AG04450 (cell line): ENCODE measurements at regions not wholly inside any gene's neighbourhood (a gene's known extent, or its start where the extent isn't known, plus 50 kb on each side); places are given as distances from the start of the nearest gene placed in this dataset.

ENCODE experiments used
- CTCF ChIA-PET: fragments of 300-600, 350-600 bp; formaldehyde crosslinking; extraction: SDS; loops from one replicate; lab custom pipeline; 2022; ENCODE audit warnings: antibody characterized with exemption, inconsistent platforms; lab: Charles Lee
- POLR2A ChIA-PET: fragments of 350-600 bp; formaldehyde crosslinking; extraction: SDS; loops from one replicate; lab custom pipeline; 2021; ENCODE audit warnings: antibody characterized with exemption, inconsistent platforms; lab: Yijun Ruan, JAX
- DNase-seq: peaks from one replicate; pipeline ENCODE4 v3.0.0-alpha.2; 2011; ENCODE audit warnings: low read depth, low spot score
- H3K27ac ChIP-seq: one replicate; pipeline ENCODE4 v1.5.1; 2012; ENCODE audit warnings: low read depth, low read length, control low read depth
- H3K27me3 ChIP-seq: one replicate; pipeline ENCODE4 v1.6.0; 2012; ENCODE audit warnings: low read length; ENCODE audit not compliant: control insufficient read depth, insufficient read depth
- H3K4me3 ChIP-seq: 2 replicates; pipeline ENCODE4 v1.5.1; 2011; ENCODE audit warnings: mild to moderate bottlenecking, low read depth, low read length, control low read depth
- H3K9me3 ChIP-seq: 2 replicates; pipeline ENCODE4 v1.5.1; 2012; ENCODE audit warnings: low read length; ENCODE audit not compliant: control insufficient read depth, insufficient read depth
- TF ChIP-seq, protein P1 (sequence below): IDR thresholded peaks from 2 replicates; pipeline ENCODE4 v1.5.1; 2011; ENCODE audit warnings: low read depth, low read length, control low read depth, inconsistent platforms

DNA sequence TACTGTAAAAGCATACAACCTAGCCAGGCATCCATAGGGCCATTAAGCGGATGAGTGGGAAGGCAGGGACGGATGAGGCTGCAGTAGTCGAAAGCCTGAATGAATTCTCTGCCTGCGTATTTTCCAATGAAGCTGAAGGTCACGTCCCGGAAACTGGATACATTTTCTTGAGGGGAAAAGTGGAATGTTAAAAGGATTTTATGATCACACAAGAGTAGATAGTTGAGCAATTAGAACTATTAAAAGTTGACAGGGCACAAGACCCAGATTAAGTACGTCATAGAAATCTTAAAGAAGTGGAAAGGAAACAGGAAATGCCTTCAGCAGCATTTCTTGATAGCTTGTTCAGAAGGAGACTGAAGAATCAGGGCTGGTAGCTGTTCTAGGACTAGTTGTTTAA is 98.3 kb upstream of the CXXC4 start:
- POLR2A ChIA-PET: no interaction called here
- no peaks in the 10 kb centered on the region for H3K9me3 ChIP-seq
- TF ChIP-seq, protein P1, sequence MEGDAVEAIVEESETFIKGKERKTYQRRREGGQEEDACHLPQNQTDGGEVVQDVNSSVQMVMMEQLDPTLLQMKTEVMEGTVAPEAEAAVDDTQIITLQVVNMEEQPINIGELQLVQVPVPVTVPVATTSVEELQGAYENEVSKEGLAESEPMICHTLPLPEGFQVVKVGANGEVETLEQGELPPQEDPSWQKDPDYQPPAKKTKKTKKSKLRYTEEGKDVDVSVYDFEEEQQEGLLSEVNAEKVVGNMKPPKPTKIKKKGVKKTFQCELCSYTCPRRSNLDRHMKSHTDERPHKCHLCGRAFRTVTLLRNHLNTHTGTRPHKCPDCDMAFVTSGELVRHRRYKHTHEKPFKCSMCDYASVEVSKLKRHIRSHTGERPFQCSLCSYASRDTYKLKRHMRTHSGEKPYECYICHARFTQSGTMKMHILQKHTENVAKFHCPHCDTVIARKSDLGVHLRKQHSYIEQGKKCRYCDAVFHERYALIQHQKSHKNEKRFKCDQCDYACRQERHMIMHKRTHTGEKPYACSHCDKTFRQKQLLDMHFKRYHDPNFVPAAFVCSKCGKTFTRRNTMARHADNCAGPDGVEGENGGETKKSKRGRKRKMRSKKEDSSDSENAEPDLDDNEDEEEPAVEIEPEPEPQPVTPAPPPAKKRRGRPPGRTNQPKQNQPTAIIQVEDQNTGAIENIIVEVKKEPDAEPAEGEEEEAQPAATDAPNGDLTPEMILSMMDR: no peak
- no peak overlapping the region for H3K27ac ChIP-seq
- no peak for DNase-seq
- CTCF ChIA-PET: no interaction called here
- H3K4me3 ChIP-seq: no peak overlapping the region; the same call in 1 of the 2 replicates
- no peaks in the 10 kb centered on the region for H3K27me3 ChIP-seq

DNA sequence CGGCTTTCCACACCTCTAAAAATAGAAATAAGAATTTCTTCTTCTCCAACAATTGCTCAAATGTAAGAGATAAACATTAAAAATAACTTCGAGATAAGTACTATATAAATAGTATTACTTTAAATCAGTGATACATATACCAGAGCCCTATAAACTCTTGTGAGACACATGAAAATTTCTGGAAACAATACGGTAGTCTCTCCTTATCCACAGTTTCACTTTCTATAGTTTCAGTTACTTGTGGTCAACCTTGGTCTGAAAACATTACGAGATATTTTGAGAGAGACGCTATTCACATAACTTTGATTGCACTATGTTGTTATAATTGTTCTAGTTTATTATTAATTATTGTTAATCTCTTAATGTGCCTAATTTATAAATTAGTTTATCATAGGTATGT is 101.5 kb upstream of the CXXC4 start:
- ChIA-PET POLR2A (no interaction called here), CTCF (no interaction called here)
- TF ChIP-seq, protein P1: no peak
- no peak overlapping the region for H3K4me3 ChIP-seq
- no peaks in the 10 kb centered on the region for H3K27me3 ChIP-seq
- H3K9me3 ChIP-seq: no peaks in the 10 kb centered on the region
- DNase-seq: no peak
- no peak overlapping the region for H3K27ac ChIP-seq

DNA sequence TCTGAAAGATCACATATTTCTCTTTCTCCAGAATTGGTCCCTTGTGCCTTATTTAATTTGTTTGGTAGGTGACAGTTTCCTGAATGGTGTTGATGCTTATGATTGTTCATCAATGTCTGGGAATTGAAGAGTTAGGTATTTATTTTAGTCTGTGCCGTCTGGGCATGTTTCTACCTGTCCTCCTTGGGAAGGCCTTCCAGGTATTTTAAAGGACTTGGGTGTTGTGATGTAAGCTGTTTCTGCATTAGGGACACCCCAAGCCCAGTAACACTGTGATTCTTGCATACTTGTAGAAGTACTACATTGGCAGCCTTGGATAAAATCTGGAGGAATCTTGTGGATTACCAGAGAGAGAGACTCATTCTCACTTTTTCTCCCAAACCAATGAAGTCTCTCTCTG is 120.8 kb upstream of the CXXC4 start:
- ChIA-PET CTCF (no interaction called here), POLR2A (no interaction called here)
- H3K27me3 ChIP-seq: no peaks in the 10 kb centered on the region
- no peak overlapping the region for H3K4me3 ChIP-seq
- no peak for DNase-seq
- H3K27ac ChIP-seq: no peak overlapping the region
- TF ChIP-seq, protein P1: no peak
- no peaks in the 10 kb centered on the region; the same call in 1 of the 2 replicates for H3K9me3 ChIP-seq

DNA sequence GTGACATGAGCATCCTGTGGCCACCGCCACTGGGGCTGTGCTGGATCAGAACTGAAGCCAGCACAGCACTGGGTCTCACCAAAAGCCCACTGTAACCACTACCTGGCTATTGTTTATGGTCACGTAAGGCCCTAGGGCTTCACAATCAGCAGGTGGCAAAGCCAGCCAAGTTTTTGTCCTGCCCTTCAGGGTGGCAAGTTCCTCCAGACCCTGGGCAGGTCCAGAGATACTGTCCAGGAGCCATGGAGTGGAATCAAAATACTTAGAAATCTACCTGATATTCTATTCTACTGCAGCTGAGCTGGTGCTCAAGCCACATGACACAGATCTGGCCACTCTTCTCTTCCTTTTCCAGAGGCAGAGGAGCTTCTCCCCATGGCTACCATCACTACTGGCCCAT is 121.2 kb upstream of the CXXC4 start:
- TF ChIP-seq, protein P1: no peak
- ChIA-PET POLR2A (no interaction called here), CTCF (no interaction called here)
- no peak overlapping the region for H3K4me3 ChIP-seq
- H3K27me3 ChIP-seq: no peaks in the 10 kb centered on the region
- no peak overlapping the region for H3K27ac ChIP-seq
- DNase-seq: no peak
- H3K9me3 ChIP-seq: no peaks in the 10 kb centered on the region; the same call in 1 of the 2 replicates

DNA sequence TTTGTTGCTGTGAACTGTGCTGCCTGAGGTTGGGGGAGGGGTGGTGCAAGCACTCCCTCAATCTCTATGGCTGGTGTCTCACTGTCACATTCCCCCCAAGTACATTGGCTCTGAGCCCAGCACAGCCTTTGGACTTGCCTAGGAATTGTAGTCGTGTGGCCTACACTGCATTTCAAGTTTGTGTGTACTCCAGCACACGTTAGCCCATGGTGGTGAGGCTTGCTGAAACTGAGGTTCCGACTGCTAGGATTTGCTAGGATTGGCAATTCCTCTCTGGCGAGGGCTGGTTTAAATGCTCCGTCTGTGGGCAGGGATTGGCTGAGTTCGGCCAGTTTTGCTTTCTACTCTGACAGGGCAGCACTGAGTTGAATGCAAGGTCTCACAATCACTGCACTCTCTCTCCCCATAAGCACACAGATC is 121.7 kb upstream of the CXXC4 start:
- Histone ChIP-seq H3K4me3 (no peak overlapping the region), H3K27ac (no peak overlapping the region), H3K27me3 (no peaks in the 10 kb centered on the region), H3K9me3 (no peaks in the 10 kb centered on the region; the same call in 1 of the 2 replicates)
- no peak for DNase-seq
- ChIA-PET CTCF (no interaction called here), POLR2A (no interaction called here)
- TF ChIP-seq, protein P1: no peak
